GM12878 (cell line): ENCODE measurements at regions not wholly inside any gene's neighbourhood (a gene's known extent, or its start where the extent isn't known, plus 50 kb on each side); places are given as distances from the start of the nearest gene placed in this dataset.

Experiments used
- ATAC-seq: fragments of 200-7000 bp; cut with Tn5 transposase; 3 replicates; pipeline ENCODE4 v1.9.1; 2020; ENCODE audit warnings: mild to moderate bottlenecking, moderate library complexity
- BruUV-seq: library from RNA; stranded (reverse); fragments of 400-500 nt; replicated peaks from 2 replicates; lab custom pipeline; 2021; lab: Mats Ljungman, UMichigan
- CTCF ChIA-PET: fragments of 300-600 bp; sonication (Branson Sonifier 250); formaldehyde crosslinking; extraction: SDS; loops from one replicate; lab custom pipeline; 2021; ENCODE audit warnings: inconsistent platforms; lab: Yijun Ruan, JAX
- POLR2A ChIA-PET: fragments of 350-600 bp; formaldehyde crosslinking; extraction: SDS; loops from one replicate; lab custom pipeline; 2021; ENCODE audit warnings: inconsistent platforms; lab: Charles Lee
- RAD21 ChIA-PET: fragments of 300-600 bp; sonication (Branson Sonifier 250); formaldehyde crosslinking; loops from one replicate; lab custom pipeline; 2023; ENCODE audit warnings: antibody characterized with exemption; ENCODE audit not compliant: unreplicated experiment; lab: Charles Lee
- SMC1A ChIA-PET: fragments of 300-600 bp; sonication (Branson Sonifier 250); formaldehyde crosslinking; loops from one replicate; lab custom pipeline; 2023; ENCODE audit not compliant: unreplicated experiment, uncharacterized antibody; lab: Charles Lee
- DNase-seq: peaks from one replicate; pipeline ENCODE4 v3.0.0-alpha.2; 2011; ENCODE audit warnings: low read depth, low spot score
- FAIRE-seq: peaks from 3 replicates; lab custom pipeline; 2011; peaks lifted over from hg19 to GRCh38; lab: Jason Lieb, UNC
- H2AFZ ChIP-seq: 2 replicates; pipeline ENCODE4 v1.6.0; 2011; ENCODE audit warnings: low read depth, low read length, control low read depth; ENCODE audit not compliant: control insufficient read depth
- H3K27ac ChIP-seq: 2 replicates; pipeline ENCODE4 v1.5.1; 2011; ENCODE audit warnings: control low read depth; ENCODE audit not compliant: control insufficient read depth, insufficient read depth
- H3K27me3 ChIP-seq, 2 experiments: replicated peaks in 1 of 2; 2 replicates each; pipeline versions ENCODE4 v1.6.0 to v1.6.1; 2011; ENCODE audit warnings: low read length in 1 of 2; ENCODE audit not compliant: control insufficient read depth in 2 of 2, insufficient read depth in 2 of 2
- H3K36me3 ChIP-seq, 2 experiments: 2 replicates each; pipeline ENCODE4 v1.5.1; 2011; ENCODE audit warnings: low read length in 1 of 2; ENCODE audit not compliant: control insufficient read depth in 2 of 2, insufficient read depth in 2 of 2
- H3K4me1 ChIP-seq: 2 replicates; pipeline ENCODE4 v1.6.1; 2011; ENCODE audit warnings: mild to moderate bottlenecking, low read length, moderate library complexity, mixed read lengths; ENCODE audit not compliant: control insufficient read depth, insufficient read depth
- H3K4me2 ChIP-seq: 2 replicates; pipeline ENCODE4 v1.6.0; 2011; ENCODE audit warnings: control low read depth; ENCODE audit not compliant: control insufficient read depth, insufficient read depth
- H3K4me3 ChIP-seq: fragments of 200-600 bp; sonication (generic); 2 replicates; pipeline ENCODE4 v1.5.1; 2016
- H3K79me2 ChIP-seq: 2 replicates; pipeline ENCODE4 v1.6.0; 2011; ENCODE audit warnings: low read length; ENCODE audit not compliant: control insufficient read depth, insufficient read depth
- H3K9ac ChIP-seq: 2 replicates; pipeline ENCODE4 v1.8.0; 2011; ENCODE audit warnings: low read length, control low read depth, mixed read lengths; ENCODE audit not compliant: control insufficient read depth, insufficient read depth
- H3K9me3 ChIP-seq: replicated peaks from 3 replicates; pipeline ENCODE4 v1.5.1; 2011; ENCODE audit warnings: mild to moderate bottlenecking, low read length; ENCODE audit not compliant: control insufficient read depth, insufficient read depth
- H4K20me1 ChIP-seq: 2 replicates; pipeline ENCODE4 v1.6.0; 2011; ENCODE audit not compliant: control insufficient read depth, insufficient read depth
- CREB1 ChIP-seq: IDR thresholded peaks from 2 replicates; pipeline ENCODE4 v1.6.1; 2012; ENCODE audit warnings: low read depth, mild to moderate bottlenecking, inconsistent platforms
- EED ChIP-seq: sonication (generic); IDR thresholded peaks from 2 replicates; pipeline ENCODE4 v1.6.1; 2016; ENCODE audit warnings: antibody characterized with exemption, low read depth
- GABPA ChIP-seq: IDR thresholded peaks from 2 replicates; pipeline ENCODE4 v1.6.1; 2014; ENCODE audit warnings: antibody characterized with exemption, low read depth, mild to moderate bottlenecking, inconsistent platforms
- RFX5 ChIP-seq: IDR thresholded peaks from 2 replicates; pipeline ENCODE4 v1.6.1; 2011; ENCODE audit warnings: low read depth, low read length, improper control_type of control experiment
- WGBS: methylation state at CpG from one replicate; pipeline ENCODE4 v1.1.6; 2016; ENCODE audit warnings: low lambda C conversion rate; ENCODE audit not compliant: insufficient replicate concordance, insufficient coverage; ENCODE audit errors: missing lambda C conversion rate; 5-methylcytosine and 5-hydroxymethylcytosine counted together
- in situ Hi-C: fragments of 300-500 bp; cut with MboI; formaldehyde crosslinking; loops from 9 replicates; pipeline ENCODE4 v1.14.3; 2018; ENCODE audit warnings: mixed read lengths
- intact Hi-C: fragments of 100-400 bp; cut with micrococcal nuclease; formaldehyde crosslinking; loops from one replicate; pipeline ENCODE4 v1.14.2; 2022; ENCODE audit not compliant: unreplicated experiment
- TF ChIP-seq, protein P1 (sequence below): IDR thresholded peaks from 2 replicates; pipeline ENCODE4 v1.6.1; 2011; ENCODE audit warnings: low read depth, mild to moderate bottlenecking, low read length, moderate library complexity, borderline replicate concordance; ENCODE audit errors: extremely low read depth

DNA sequence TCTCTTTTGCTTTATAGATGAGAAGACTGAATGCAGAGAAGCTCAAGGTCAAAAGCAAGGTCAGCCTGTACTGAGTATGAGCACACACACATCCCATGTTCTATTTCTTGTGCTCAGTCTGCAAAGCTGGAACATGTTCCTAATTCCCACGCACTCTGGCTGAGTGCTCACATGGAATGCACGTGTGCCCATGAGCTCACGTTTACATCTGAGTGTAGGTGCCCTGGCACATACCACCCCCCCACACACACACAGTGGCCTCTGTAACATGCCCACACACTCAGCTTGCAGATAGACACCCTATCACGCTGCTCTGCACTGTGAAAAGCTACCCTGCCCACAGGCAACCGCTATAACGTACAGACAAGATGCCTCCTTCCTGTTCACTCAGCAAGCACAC lies 700.1 kb downstream of the MED13L start:
- no peaks in the 10 kb centered on the region for H3K79me2 ChIP-seq
- no peak overlapping the region for H3K27ac ChIP-seq
- no peak for ATAC-seq
- TF ChIP-seq, protein P1, sequence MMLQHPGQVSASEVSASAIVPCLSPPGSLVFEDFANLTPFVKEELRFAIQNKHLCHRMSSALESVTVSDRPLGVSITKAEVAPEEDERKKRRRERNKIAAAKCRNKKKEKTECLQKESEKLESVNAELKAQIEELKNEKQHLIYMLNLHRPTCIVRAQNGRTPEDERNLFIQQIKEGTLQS: no peak
- TF ChIP-seq GABPA: no peak
- no peak for TF ChIP-seq EED
- TF ChIP-seq, all 136 proteins: peak for 0
- Histone ChIP-seq H3K27me3 (no peaks in the 10 kb centered on the region; a peak in 1 of 4 replicates), H3K9ac (no peak overlapping the region), H2AFZ (no peak overlapping the region; the same call in 1 of the 2 replicates), H3K4me1 (peaks cover 12% of the 10 kb centered on the region), H3K4me2 (no peak overlapping the region), H3K4me3 (no peak overlapping the region), H4K20me1 (no peaks in the 10 kb centered on the region), H3K36me3 (no peaks in the 10 kb centered on the region), H3K9me3 (no peaks in the 10 kb centered on the region)
- in situ Hi-C loops (no loop called here), intact Hi-C loops (no loop called here)
- DNase-seq (no peak), FAIRE-seq (no peak)
- BruUV-seq: no TSS peak
- 41% methylated on average over 6 of the region's 6 CpGs for WGBS
- ChIA-PET RAD21 (no interaction called here), POLR2A (no interaction called here), SMC1A (no interaction called here), CTCF (no interaction called here)

DNA sequence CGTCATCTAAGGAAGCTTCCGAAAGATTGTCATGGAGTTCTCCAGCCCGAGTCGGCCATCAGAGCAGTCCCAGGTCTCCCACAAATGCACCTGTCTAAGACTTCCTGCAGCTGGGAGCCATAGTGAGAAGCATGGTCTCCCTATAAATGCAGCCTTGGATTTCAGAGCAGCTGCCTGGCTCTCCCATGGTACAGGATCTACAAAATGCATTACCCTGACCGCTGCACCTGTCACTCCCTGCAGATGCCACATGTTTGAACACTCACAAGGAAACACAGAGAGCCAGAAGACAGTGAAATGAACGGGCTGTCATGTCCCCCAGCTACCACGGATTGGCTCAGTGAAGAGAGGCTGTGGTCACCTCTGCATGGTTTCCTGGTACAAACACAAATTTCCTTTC lies 702.7 kb downstream of the MED13L start:
- H3K9me3 ChIP-seq: no peaks in the 10 kb centered on the region; the same call in 2 of the 3 replicates
- intact Hi-C loops (no loop called here), in situ Hi-C loops (no loop called here)
- H4K20me1 ChIP-seq: no peaks in the 10 kb centered on the region
- no TSS peak for BruUV-seq
- DNase-seq (no peak), FAIRE-seq (no peak), ATAC-seq (no peak)
- no peaks in the 10 kb centered on the region for H3K36me3 ChIP-seq
- H3K27me3 ChIP-seq: no peaks in the 10 kb centered on the region
- ChIA-PET POLR2A (no interaction called here), CTCF (no interaction called here), SMC1A (no interaction called here), RAD21 (no interaction called here)
- H3K9ac ChIP-seq: no peak overlapping the region
- H2AFZ ChIP-seq: no peak overlapping the region
- TF ChIP-seq CREB1 (no peak), RFX5 (no peak)
- H3K27ac ChIP-seq: no peak overlapping the region
- peaks cover 17% of the 10 kb centered on the region for H3K4me1 ChIP-seq
- no peak overlapping the region for H3K4me3 ChIP-seq
- no peak overlapping the region for H3K4me2 ChIP-seq
- no peaks in the 10 kb centered on the region for H3K79me2 ChIP-seq
- WGBS: 62% methylated on average over 7 of the region's 7 CpGs
